ENCODE measurements at regions not wholly inside any gene's neighbourhood (a gene's known extent, or its start where the extent isn't known, plus 50 kb on each side); places are given as distances from the start of the nearest gene placed in this dataset.
"Not testable (repeated sequence)": the region's sequence is repeated elsewhere in the genome, so short reads cannot be mapped to it uniquely, and the experiment has no call there.

- no peak for DNase-seq
Observed at GRCh38 chr2:76160670-76161069, 450.0 kb upstream of the GCFC2 start.

DNA sequence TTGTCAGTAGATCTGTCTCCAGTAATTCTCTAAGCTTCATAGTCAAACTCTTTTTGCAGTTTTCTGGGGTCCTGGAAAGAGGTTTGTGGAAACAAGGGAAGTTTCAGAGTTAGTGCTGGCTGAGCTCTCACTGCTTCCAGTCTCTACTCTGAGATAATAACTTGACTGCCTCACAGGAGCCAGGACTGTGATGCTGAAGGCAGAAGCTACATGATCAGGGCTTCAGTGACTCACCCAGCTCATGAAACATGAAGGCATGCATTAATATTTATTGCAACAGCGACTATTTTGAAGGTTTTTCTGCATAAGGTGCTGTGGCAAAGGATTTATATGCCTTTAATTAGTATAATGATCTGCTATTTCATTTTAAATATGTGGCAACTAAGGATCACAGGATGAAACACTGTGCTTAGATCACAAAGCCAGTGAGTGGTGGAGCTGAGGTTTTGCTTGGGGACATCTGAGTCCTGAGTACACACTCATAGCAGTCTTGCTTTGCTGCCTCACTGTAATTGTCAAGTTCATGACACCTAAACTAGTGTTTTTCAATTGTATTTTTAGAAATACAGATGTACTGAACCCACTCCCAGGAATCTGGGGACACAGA lies 448.4 kb upstream of the GCFC2 start:
- DNase-seq, result no peak

- no peak for DNase-seq
Observed at GRCh38 chr2:76157531-76157930, 446.8 kb upstream of the GCFC2 start.

- no peak for DNase-seq
Observed at GRCh38 chr2:76154981-76155380, 444.3 kb upstream of the GCFC2 start.

DNA sequence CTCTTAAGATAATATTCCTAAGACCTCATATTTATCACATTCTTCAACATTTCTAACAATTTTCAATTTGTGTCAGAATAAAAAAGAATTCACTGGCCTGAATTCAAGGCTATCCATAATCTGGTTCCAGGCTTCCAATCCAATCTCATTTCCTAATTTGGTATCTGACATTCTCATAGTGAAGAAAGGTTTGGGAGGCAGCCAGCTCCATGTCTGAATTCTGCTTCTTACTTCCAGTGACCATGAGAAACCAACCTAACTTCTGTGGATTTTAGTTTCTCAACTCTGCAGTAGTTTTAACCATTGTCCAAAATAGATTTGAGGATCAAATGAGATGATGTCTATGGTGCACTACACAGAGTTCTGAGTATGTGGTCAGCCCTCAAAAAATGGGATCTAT lies 439.1 kb upstream of the GCFC2 start:
- no peak for DNase-seq

- DNase-seq, result not testable (repeated sequence)
Observed at GRCh38 chr2:76139303-76139702, 428.6 kb upstream of the GCFC2 start.

- no peak for DNase-seq
Observed at GRCh38 chr2:76128622-76129021, 417.9 kb upstream of the GCFC2 start.

GRCh38 chr2:76120176-76120575 lies 409.5 kb upstream of the GCFC2 start:
- DNase-seq, result no peak

GRCh38 chr2:76089683-76090082 lies 379.0 kb upstream of the GCFC2 start:
- no peak for DNase-seq

DNA sequence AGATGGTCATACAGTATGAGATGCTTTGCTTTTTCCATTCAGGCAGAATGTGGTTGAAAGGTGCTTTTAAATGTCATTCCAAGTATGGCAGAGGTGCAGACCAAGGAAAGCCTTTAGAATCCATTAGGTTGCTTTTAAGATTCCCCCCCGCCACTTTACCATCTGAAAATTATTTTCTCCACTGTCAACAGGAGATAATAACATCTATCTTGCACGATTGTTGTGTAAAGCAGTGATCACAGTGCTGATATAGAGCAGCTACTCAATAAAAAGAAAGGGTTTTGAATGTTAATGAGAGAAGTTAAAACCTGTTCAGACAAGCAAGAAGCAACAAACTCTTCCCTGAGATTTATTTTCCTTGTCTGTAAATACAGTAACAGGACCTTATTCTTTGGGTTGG lies 372.5 kb upstream of the GCFC2 start:
- DNase-seq, result no peak

DNA sequence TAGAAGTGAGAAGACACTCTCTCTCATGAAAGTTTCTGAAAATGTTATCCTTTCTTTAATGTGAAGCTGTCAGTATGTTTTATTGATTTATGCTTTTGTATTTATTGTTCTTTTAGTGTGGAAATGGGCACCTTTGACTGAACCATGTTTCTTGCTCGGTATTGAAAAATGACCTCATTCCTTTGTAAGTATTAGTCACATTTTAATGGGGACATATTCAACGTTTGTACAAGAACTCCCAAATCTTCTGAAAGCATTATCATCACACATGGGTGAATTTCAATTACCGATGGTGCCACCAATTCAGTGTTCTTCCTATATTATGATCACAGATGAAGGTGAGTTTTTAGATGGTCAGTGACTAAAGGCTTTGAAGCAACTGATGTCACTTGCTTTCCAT lies 371.8 kb upstream of the GCFC2 start:
- DNase-seq, result no peak

- DNase-seq, result no peak
Observed at GRCh38 chr2:76080154-76080553, 369.4 kb upstream of the GCFC2 start.

DNA sequence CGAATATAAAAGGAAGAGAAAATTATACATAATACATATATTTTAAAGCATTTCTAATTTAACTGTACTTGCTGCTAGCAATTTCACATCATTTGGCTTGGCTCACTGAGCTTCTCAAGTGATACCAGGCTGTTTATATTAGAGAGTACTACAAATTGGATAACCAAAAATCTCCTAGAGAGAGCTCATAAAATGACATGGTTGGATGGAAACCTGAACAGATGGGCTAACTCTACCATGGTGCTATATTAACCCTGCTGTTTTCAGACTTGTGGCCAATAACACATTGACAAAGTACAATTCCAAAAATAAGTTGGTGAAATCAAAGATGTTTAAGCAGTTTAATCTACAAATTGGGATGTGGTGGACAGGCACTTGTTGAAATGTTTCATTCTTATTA lies 364.4 kb upstream of the GCFC2 start:
- no peak for DNase-seq

DNA sequence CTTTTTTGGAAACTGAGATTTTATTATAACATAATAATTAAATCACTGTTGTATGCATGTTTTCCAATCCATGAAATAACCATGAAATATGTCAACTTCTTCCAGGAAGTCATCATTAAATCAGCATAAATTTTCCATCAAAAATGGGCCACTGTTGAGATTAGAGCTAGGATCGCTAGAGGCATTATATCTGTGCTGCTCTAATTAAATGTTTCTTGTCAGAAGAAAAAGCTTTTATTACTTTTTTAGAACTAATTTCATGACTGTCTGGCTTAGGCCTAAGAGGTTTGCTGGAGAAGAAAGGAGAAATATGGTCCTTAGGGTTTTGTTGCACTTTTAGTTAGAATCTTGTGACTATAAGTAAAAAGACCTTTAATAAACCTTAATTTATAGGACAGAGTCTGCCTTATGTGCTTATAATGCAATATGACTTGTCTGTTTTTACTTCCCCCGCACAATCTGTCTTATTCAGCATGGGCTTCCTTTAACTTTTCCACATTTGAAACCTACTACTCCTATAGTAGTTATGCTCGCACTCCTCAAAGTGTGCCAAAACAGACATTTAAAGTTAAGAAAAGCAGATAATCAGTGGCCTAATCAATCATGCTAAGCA lies 363.4 kb upstream of the GCFC2 start:
- DNase-seq, result no peak

GRCh38 chr2:76050196-76050595 lies 339.5 kb upstream of the GCFC2 start:
- no peak for DNase-seq

DNA sequence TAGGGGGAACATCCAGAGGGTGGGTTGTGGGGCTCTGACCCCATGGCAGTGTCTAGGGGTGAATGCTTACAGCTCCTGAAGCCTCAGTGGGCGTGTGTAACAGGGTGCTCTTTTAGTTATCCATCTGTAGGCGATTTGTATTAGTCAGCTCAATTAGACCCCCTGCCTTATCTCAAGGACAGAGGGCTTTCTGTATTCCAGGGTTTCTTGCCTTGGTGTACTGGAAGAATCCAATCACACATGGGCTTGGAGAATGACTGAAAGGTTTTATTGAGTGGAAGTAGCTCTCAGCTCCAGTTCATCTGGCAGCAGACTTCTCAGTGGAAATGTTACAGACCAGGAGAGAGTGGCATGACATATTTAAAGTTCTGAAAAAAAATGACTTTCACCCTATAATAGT lies 334.0 kb upstream of the GCFC2 start:
- DNase-seq, result no peak

- DNase-seq, result no peak
Observed at GRCh38 chr2:76039505-76039904, 328.8 kb upstream of the GCFC2 start.

DNA sequence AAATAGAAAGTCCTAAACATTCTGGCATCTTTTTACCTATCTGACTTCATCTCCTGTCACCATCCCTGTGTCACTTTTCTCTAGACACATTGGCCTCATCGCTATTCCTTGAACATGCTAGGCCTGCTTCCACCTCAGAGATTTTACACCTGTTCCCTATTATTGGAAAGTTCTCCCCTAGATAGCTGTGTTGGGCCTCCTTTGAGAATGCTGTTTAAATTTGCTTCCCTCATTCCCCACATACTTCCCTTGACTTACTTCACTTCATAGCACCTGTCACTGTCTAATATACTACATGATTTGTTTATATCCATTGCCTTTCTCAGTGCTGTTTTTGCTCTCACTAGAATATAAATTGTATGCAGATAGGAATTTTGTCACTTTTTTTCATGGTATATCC lies 317.0 kb upstream of the GCFC2 start:
- DNase-seq, result no peak

DNA sequence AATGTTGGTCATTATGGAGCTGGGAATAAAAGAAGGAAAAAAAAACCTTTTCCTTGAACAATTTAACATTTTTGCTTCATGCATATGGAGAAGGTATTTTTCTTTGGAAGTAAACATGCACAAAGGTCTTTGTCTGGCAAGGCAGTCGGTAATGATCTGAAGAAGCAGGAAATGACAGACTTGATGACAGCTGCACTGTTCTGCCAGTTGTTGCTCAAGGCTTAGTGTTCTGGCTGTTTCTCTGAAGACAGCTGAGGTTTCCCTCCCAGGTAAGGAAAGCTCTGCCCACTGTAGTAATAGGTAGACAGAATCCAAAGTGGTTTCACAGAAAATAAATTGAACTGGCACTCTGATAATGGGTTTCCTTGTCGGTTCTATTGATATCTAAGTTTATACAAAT lies 308.4 kb upstream of the GCFC2 start:
- no peak for DNase-seq

DNA sequence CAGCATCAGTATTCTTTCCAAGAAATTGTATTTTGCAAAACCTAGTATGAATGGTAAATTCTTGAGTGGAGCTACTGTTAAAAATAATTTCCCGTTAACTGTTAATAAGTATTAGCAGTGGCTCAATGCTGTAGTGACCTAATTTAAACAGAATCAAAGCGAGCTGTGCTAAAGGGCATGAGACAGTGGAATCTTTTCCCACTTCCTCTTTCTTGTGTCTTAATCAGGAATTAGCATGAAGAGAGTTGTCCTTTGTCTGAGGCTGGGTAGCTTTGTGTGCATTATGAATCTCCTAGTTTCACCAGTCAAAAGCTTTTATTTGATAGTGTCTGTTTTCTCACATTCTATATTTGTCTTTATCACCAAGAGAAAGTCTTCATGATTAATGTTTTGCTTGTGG lies 298.8 kb upstream of the GCFC2 start:
- no peak for DNase-seq

GRCh38 chr2:76008001-76008702 lies 297.4 kb upstream of the GCFC2 start:
- no peak for DNase-seq

- no peak for DNase-seq
Observed at GRCh38 chr2:76000425-76000824, 289.7 kb upstream of the GCFC2 start.

DNA sequence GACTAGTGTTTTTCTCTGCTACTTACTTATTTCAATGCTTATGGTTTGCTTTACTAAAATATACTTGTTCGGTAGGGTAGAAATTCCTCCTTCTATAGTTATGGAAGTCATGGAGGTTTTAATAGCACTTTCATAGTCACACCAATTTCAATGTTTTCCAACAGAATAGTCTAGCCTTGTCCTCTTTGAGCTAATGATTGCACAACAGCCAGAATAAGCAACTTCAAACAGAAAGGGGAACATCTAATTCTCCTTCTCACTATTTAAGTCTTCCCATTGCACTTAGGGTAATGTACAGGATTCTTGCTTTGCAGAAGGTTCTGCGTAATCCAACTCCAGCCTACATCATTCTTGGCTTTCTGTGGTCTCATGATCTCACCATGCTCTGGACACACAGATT lies 287.7 kb upstream of the GCFC2 start:
- no peak for DNase-seq

DNA sequence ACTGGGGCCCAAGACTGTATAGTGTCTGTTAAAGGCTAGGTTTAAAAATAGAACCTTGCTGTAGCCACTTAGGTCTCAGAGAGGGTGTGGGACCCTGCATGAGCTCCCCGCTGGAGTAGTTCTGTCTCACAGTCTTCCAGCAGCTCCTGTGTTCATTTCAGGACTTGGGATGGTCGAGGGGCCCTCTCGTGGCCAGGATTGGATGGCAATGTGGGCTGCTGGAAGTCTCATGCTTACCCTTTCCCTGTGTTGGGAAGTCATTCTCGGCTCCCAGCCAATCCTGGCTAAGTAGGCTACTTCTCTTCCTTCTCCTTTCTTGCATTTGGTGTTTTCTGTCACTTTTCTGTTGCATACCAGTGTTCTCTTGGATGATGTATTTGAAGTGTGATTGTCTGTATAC lies 284.0 kb upstream of the GCFC2 start:
- no peak for DNase-seq

GRCh38 chr2:75988622-75989021 lies 277.9 kb upstream of the GCFC2 start:
- not testable (repeated sequence) for DNase-seq
